ENCODE measurements at regions not wholly inside any gene's neighbourhood (a gene's known extent, or its start where the extent isn't known, plus 50 kb on each side); places are given as distances from the start of the nearest gene placed in this dataset.

- no peaks in the 10 kb centered on the region for H3K4me1 ChIP-seq (ENCODE audit: control insufficient read depth, insufficient read depth, low read length)
- intact Hi-C loops (cut with micrococcal nuclease) (no loop called here), dilution Hi-C loops (cut with HindIII; ENCODE audit: low sequenced_read_pairs, unreplicated experiment) (no loop called here), in situ Hi-C loops (cut with MboI; ENCODE audit: low sequenced_read_pairs) (no loop called here)
- 75% methylated on average over 13 of the region's 25 CpGs; no CpG with 5 or more reads in 1 of the 2 experiments for WGBS, 2 experiments (ENCODE audit: extremely low coverage in 2 of 2, insufficient read length in 1 of 2)
- DNase-seq (no peak), ATAC-seq (ENCODE audit: low read depth) (no peak)
- no peak overlapping the region for H2BK20ac ChIP-seq (ENCODE audit: low read depth, low read length)
- no peak overlapping the region for H2AK9ac ChIP-seq (replicated peaks; ENCODE audit: low read depth, low read length, poor library complexity)
- H3K9me1 ChIP-seq (ENCODE audit: insufficient read depth, low read length), result no peaks in the 10 kb centered on the region
- H2BK15ac ChIP-seq (ENCODE audit: low read depth, low read length), result no peak overlapping the region
- no peak overlapping the region for H4K5ac ChIP-seq (ENCODE audit: low read depth, low read length)
- H3K27me3 ChIP-seq (ENCODE audit: control insufficient read depth, insufficient read depth, low read length), result no peaks in the 10 kb centered on the region
- H3K56ac ChIP-seq (ENCODE audit: extremely low read depth, insufficient read depth, low read length), result no peak overlapping the region
- POLR2A ChIA-PET (ENCODE audit: unreplicated experiment), result no interaction called here
- no peak overlapping the region for H2BK5ac ChIP-seq (ENCODE audit: low read depth, low read length, poor library complexity, severe bottlenecking)
- H3K4ac ChIP-seq (ENCODE audit: low read depth, low read length), result no peak overlapping the region
- no peak overlapping the region for H3K23ac ChIP-seq (ENCODE audit: low read depth, low read length)
- H3K18ac ChIP-seq (ENCODE audit: low read depth, low read length), result no peak overlapping the region
- no peak for TF ChIP-seq MAFK (IDR thresholded peaks at IDR 0.05; ENCODE audit: low read depth, low read length)
- no peak for TF ChIP-seq FOS (IDR thresholded peaks at IDR 0.05; ENCODE audit: low read depth, low read length)
- no peak for TF ChIP-seq CEBPB (IDR thresholded peaks at IDR 0.05; ENCODE audit: low read depth, low read length)
- TF ChIP-seq RCOR1 (IDR thresholded peaks at IDR 0.05; ENCODE audit: insufficient replicate concordance, low read length), result no peak
- no peak for TF ChIP-seq BHLHE40 (IDR thresholded peaks at IDR 0.05; ENCODE audit: low read depth, low read length)
- TF ChIP-seq NFE2L2 (IDR thresholded peaks at IDR 0.05; ENCODE audit: low read depth, low read length), result no peak
- TF ChIP-seq CHD1 (IDR thresholded peaks at IDR 0.05; ENCODE audit: low read depth, low read length), result no peak
- no peak for TF ChIP-seq USF2 (IDR thresholded peaks at IDR 0.05; ENCODE audit: low read depth, low read length)
- no peak for TF ChIP-seq CTCF (conservative IDR thresholded peaks at IDR 0.05; ENCODE audit: low read depth, low read length)
- no peak for TF ChIP-seq RFX5 (IDR thresholded peaks at IDR 0.05; ENCODE audit: low read depth, low read length)
- TF ChIP-seq MAZ (IDR thresholded peaks at IDR 0.05; ENCODE audit: borderline replicate concordance, low read depth, low read length), result no peak
- TF ChIP-seq POLR2A (IDR thresholded peaks at IDR 0.05; ENCODE audit: low read depth, low read length), result no peak
- no peak for TF ChIP-seq SMC3 (IDR thresholded peaks at IDR 0.05; ENCODE audit: low read depth, low read length)
- no peak for TF ChIP-seq RAD21 (IDR thresholded peaks at IDR 0.05; ENCODE audit: low read length)
- TF ChIP-seq ELK1 (IDR thresholded peaks at IDR 0.05; ENCODE audit: borderline replicate concordance, low read depth, low read length), result no peak
- H4K20me1 ChIP-seq (ENCODE audit: insufficient read depth, low read length), result no peaks in the 10 kb centered on the region
- no peak overlapping the region for H2AFZ ChIP-seq (replicated peaks; ENCODE audit: low read length, poor library complexity)
- no peak overlapping the region for H2BK120ac ChIP-seq (ENCODE audit: low read depth, low read length)
- H3K79me1 ChIP-seq (ENCODE audit: low read depth in 1 of 2, low read length in 2 of 2), result no peaks in the 10 kb centered on the region
- H3K36me3 ChIP-seq (ENCODE audit: control insufficient read depth, insufficient read depth, low read length), result no peaks in the 10 kb centered on the region
- H4K8ac ChIP-seq (ENCODE audit: low read depth in 2 of 2, low read length in 2 of 2), result no peak overlapping the region
- H3K4me3 ChIP-seq (ENCODE audit: insufficient read depth, low read depth, low read length), result no peak overlapping the region
- no peak overlapping the region for H3K4me2 ChIP-seq (ENCODE audit: low read depth, low read length)
- H4K91ac ChIP-seq (ENCODE audit: insufficient read depth, low read depth, low read length), result no peak overlapping the region
- H3K9me3 ChIP-seq (ENCODE audit: control insufficient read depth, insufficient read depth, low read length), result peaks cover 75% of the 10 kb centered on the region
- BruUV-seq (replicated peaks), result no TSS peak
- no peak overlapping the region for H3K27ac ChIP-seq (ENCODE audit: insufficient read depth, low read length)
- CTCF ChIA-PET, result no interaction called here
- H2AK5ac ChIP-seq (ENCODE audit: low read depth, low read length), result no peak overlapping the region
- no peak overlapping the region for H3K9ac ChIP-seq (ENCODE audit: low read depth, low read length)
- no peak overlapping the region for H3K14ac ChIP-seq (replicated peaks; ENCODE audit: low read depth, low read length)
Measured at GRCh38 chr22:48753752-48754517, 1073.7 kb downstream of the BRD1 start.

Measured in IMR-90 (cell line).